IMR-90 (cell line): ENCODE measurements at regions not wholly inside any gene's neighbourhood (a gene's known extent, or its start where the extent isn't known, plus 50 kb on each side); places are given as distances from the start of the nearest gene placed in this dataset.

ENCODE experiments used
- ATAC-seq: fragments of 200-7000 bp; cut with Tn5 transposase; 2 replicates; pipeline ENCODE4 v1.9.1; 2020; ENCODE audit warnings: low read depth, mild to moderate bottlenecking, moderate library complexity
- BruUV-seq: library from RNA; stranded (reverse); fragments of 400-500 nt; replicated peaks from 2 replicates; lab custom pipeline; 2021; lab: Mats Ljungman, UMichigan
- CTCF ChIA-PET: fragments of 300-600 bp; formaldehyde crosslinking; extraction: SDS; loops from one replicate; lab custom pipeline; 2021; ENCODE audit warnings: antibody characterized with exemption; lab: Yijun Ruan, JAX
- POLR2A ChIA-PET: fragments of 300-600 bp; sonication (Branson Sonifier 250); formaldehyde crosslinking; loops from one replicate; lab custom pipeline; 2022; ENCODE audit warnings: antibody characterized with exemption; ENCODE audit not compliant: unreplicated experiment; lab: Charles Lee
- DNase-seq: peaks from one replicate; pipeline ENCODE4 v3.0.0; 2013
- H2AFZ ChIP-seq: replicated peaks from 2 replicates; pipeline ENCODE3; 2013; ENCODE audit warnings: low read length, mild to moderate bottlenecking; ENCODE audit not compliant: poor library complexity
- H2AK5ac ChIP-seq: 2 replicates; pipeline ENCODE4 v1.6.1; 2013; ENCODE audit warnings: low read depth, low read length, inconsistent platforms
- H2AK9ac ChIP-seq: replicated peaks from 2 replicates; pipeline ENCODE3; 2013; ENCODE audit warnings: mild to moderate bottlenecking, low read depth, low read length, moderate library complexity; ENCODE audit not compliant: poor library complexity
- H2BK120ac ChIP-seq: 2 replicates; pipeline ENCODE4 v1.6.1; 2013; ENCODE audit warnings: low read depth, low read length, inconsistent platforms
- H2BK15ac ChIP-seq: 3 replicates; pipeline ENCODE4 v1.6.1; 2013; ENCODE audit warnings: low read depth, low read length, inconsistent platforms
- H2BK20ac ChIP-seq: 2 replicates; pipeline ENCODE4 v1.6.1; 2013; ENCODE audit warnings: low read depth, mild to moderate bottlenecking, inconsistent platforms, low read length, moderate library complexity
- H2BK5ac ChIP-seq: 2 replicates; pipeline ENCODE4 v1.6.1; 2013; ENCODE audit warnings: mild to moderate bottlenecking, low read depth, low read length, inconsistent platforms; ENCODE audit not compliant: poor library complexity, severe bottlenecking
- H3K14ac ChIP-seq: replicated peaks from 2 replicates; pipeline ENCODE4 v1.6.1; 2013; ENCODE audit warnings: low read depth, low read length, inconsistent platforms
- H3K18ac ChIP-seq: 2 replicates; pipeline ENCODE4 v1.6.1; 2013; ENCODE audit warnings: low read depth, low read length, control low read depth
- H3K23ac ChIP-seq: 2 replicates; pipeline ENCODE4 v1.6.1; 2013; ENCODE audit warnings: low read depth, low read length, inconsistent platforms
- H3K27ac ChIP-seq: 2 replicates; pipeline ENCODE4 v1.5.1; 2013; ENCODE audit warnings: mild to moderate bottlenecking, control low read depth, low read length; ENCODE audit not compliant: insufficient read depth
- H3K27me3 ChIP-seq: 2 replicates; pipeline ENCODE4 v1.6.1; 2013; ENCODE audit warnings: low read length; ENCODE audit not compliant: control insufficient read depth, insufficient read depth
- H3K36me3 ChIP-seq: 2 replicates; pipeline ENCODE4 v1.6.1; 2013; ENCODE audit warnings: low read length, mixed read lengths; ENCODE audit not compliant: control insufficient read depth, insufficient read depth
- H3K4ac ChIP-seq: 2 replicates; pipeline ENCODE4 v1.6.1; 2013; ENCODE audit warnings: low read depth, low read length, inconsistent platforms
- H3K4me1 ChIP-seq: 2 replicates; pipeline ENCODE4 v1.6.1; 2013; ENCODE audit warnings: low read length, mixed read lengths; ENCODE audit not compliant: control insufficient read depth, insufficient read depth
- H3K4me2 ChIP-seq: 2 replicates; pipeline ENCODE4 v1.6.1; 2013; ENCODE audit warnings: low read depth, mild to moderate bottlenecking, control low read depth, low read length, moderate library complexity
- H3K4me3 ChIP-seq: 2 replicates; pipeline ENCODE4 v1.5.1; 2013; ENCODE audit warnings: low read depth, mild to moderate bottlenecking, control low read depth, low read length, moderate library complexity; ENCODE audit not compliant: insufficient read depth
- H3K56ac ChIP-seq: 2 replicates; pipeline ENCODE4 v1.6.1; 2013; ENCODE audit warnings: low read length, inconsistent platforms; ENCODE audit not compliant: insufficient read depth; ENCODE audit errors: extremely low read depth
- H3K79me1 ChIP-seq, 2 experiments: 2 replicates each; pipeline ENCODE4 v1.6.1; 2013; ENCODE audit warnings: low read length in 2 of 2, inconsistent platforms in 1 of 2, low read depth in 1 of 2
- H3K9ac ChIP-seq: 2 replicates; pipeline ENCODE4 v1.6.1; 2013; ENCODE audit warnings: low read depth, low read length, control low read depth
- H3K9me1 ChIP-seq: 2 replicates; pipeline ENCODE4 v1.6.1; 2013; ENCODE audit warnings: low read length, inconsistent platforms; ENCODE audit not compliant: insufficient read depth
- H3K9me3 ChIP-seq: 2 replicates; pipeline ENCODE4 v1.6.1; 2013; ENCODE audit warnings: low read length; ENCODE audit not compliant: control insufficient read depth, insufficient read depth
- H4K20me1 ChIP-seq: 2 replicates; pipeline ENCODE4 v1.6.1; 2013; ENCODE audit warnings: low read length, inconsistent platforms; ENCODE audit not compliant: insufficient read depth
- H4K5ac ChIP-seq: 2 replicates; pipeline ENCODE4 v1.6.1; 2013; ENCODE audit warnings: mild to moderate bottlenecking, low read depth, low read length, control low read depth
- H4K8ac ChIP-seq, 2 experiments: 2 replicates each; pipeline ENCODE4 v1.6.1; 2013; ENCODE audit warnings: low read depth in 2 of 2, low read length in 2 of 2, control low read depth in 1 of 2, inconsistent platforms in 1 of 2
- H4K91ac ChIP-seq: 2 replicates; pipeline ENCODE4 v1.6.1; 2013; ENCODE audit warnings: low read depth, low read length, inconsistent platforms; ENCODE audit not compliant: insufficient read depth
- BHLHE40 ChIP-seq: fragments of 150-350 bp; IDR thresholded peaks from 2 replicates; pipeline ENCODE4 v1.6.1; 2016; ENCODE audit warnings: mild to moderate bottlenecking, low read depth, low read length
- CEBPB ChIP-seq: IDR thresholded peaks from 2 replicates; pipeline ENCODE4 v1.6.1; 2012; ENCODE audit warnings: low read depth, low read length, improper control_type of control experiment
- CHD1 ChIP-seq: IDR thresholded peaks from 2 replicates; pipeline ENCODE4 v1.6.1; 2012; ENCODE audit warnings: low read depth, low read length, improper control_type of control experiment
- MAFK ChIP-seq: IDR thresholded peaks from 2 replicates; pipeline ENCODE4 v1.6.1; 2012; ENCODE audit warnings: low read depth, low read length, improper control_type of control experiment
- MAZ ChIP-seq: IDR thresholded peaks from 2 replicates; pipeline ENCODE4 v1.6.1; 2012; ENCODE audit warnings: low read depth, mild to moderate bottlenecking, low read length, improper control_type of control experiment, moderate library complexity, borderline replicate concordance
- MXI1 ChIP-seq: IDR thresholded peaks from 2 replicates; pipeline ENCODE4 v1.6.1; 2012; ENCODE audit warnings: low read depth, mild to moderate bottlenecking, low read length, moderate library complexity, borderline replicate concordance
- NFE2L2 ChIP-seq: fragments of 150-350 bp; IDR thresholded peaks from 2 replicates; pipeline ENCODE4 v1.6.1; 2016; ENCODE audit warnings: low read depth, mild to moderate bottlenecking, low read length
- POLR2A ChIP-seq: IDR thresholded peaks from 2 replicates; pipeline ENCODE4 v1.6.1; 2012; ENCODE audit warnings: mild to moderate bottlenecking, low read depth, low read length
- RAD21 ChIP-seq: IDR thresholded peaks from 2 replicates; pipeline ENCODE4 v1.6.1; 2012; ENCODE audit warnings: low read length, improper control_type of control experiment
- RCOR1 ChIP-seq: IDR thresholded peaks from 2 replicates; pipeline ENCODE4 v1.6.1; 2012; ENCODE audit warnings: mild to moderate bottlenecking, low read length, improper control_type of control experiment; ENCODE audit not compliant: insufficient replicate concordance
- RFX5 ChIP-seq: IDR thresholded peaks from 2 replicates; pipeline ENCODE4 v1.8.0; 2012; ENCODE audit warnings: low read depth, mild to moderate bottlenecking, low read length, moderate library complexity
- WGBS, 2 experiments: methylation state at CpG; one replicate each; pipeline versions ENCODE4 v1.1.5 to v1.1.7; 2013; ENCODE audit warnings: missing lambda C conversion rate in 2 of 2; ENCODE audit not compliant: insufficient read length in 1 of 2; ENCODE audit errors: extremely low coverage in 2 of 2; 5-methylcytosine and 5-hydroxymethylcytosine counted together
- dilution Hi-C: fragments of 300-500 bp; cut with HindIII; formaldehyde crosslinking; loops from one replicate; pipeline ENCODE4 v1.14.3; 2018; ENCODE audit warnings: low sequenced_read_pairs; ENCODE audit not compliant: unreplicated experiment
- in situ Hi-C: fragments of 300-500 bp; cut with MboI; formaldehyde crosslinking; loops from 3 replicates; pipeline ENCODE4 v1.14.3; 2019; ENCODE audit warnings: low sequenced_read_pairs, inconsistent platforms, mixed read lengths
- intact Hi-C: fragments of 100-400 bp; cut with micrococcal nuclease; formaldehyde crosslinking; loops from 2 replicates; pipeline ENCODE4 v1.10.0; 2022
- TF ChIP-seq, protein P1 (sequence below): fragments of 150-350 bp; IDR thresholded peaks from 2 replicates; pipeline ENCODE4 v1.6.1; 2016; ENCODE audit warnings: low read depth, mild to moderate bottlenecking, low read length, moderate library complexity, borderline replicate concordance
- TF ChIP-seq, protein P2 (sequence below): conservative IDR thresholded peaks from 2 replicates; pipeline ENCODE4 v1.5.1; 2012; ENCODE audit warnings: mild to moderate bottlenecking, low read depth, low read length, improper control_type of control experiment

DNA sequence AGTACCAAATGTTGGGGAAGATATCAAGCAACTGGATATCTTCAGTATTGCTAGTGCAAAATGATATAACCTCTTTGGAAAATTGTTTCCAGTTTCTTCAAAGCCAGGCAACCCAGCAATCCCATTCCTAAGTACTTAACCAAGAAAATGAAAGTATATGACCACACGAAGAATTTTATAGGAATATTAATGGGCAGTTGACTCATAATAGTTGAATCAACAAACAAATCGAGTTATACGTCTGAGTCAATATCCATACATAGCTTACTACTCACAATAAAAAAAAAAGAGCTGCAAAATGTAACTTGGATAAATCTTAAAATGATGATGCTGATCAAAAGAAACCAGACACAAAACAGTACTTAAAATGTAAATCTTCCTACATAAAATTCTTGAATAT, 810.4 kb downstream of the METTL4 start:
- no peak overlapping the region for H3K4ac ChIP-seq
- H2AK5ac ChIP-seq: no peak overlapping the region
- H2BK120ac ChIP-seq: no peak overlapping the region
- H2BK5ac ChIP-seq: no peak overlapping the region
- no CpG with 5 or more reads among the region's 3 CpGs for WGBS, 2 experiments
- H2AK9ac ChIP-seq: no peak overlapping the region
- H4K91ac ChIP-seq: no peak overlapping the region
- no peak overlapping the region for H4K5ac ChIP-seq
- H4K8ac ChIP-seq: no peak overlapping the region
- no TSS peak for BruUV-seq
- no peak overlapping the region for H2BK15ac ChIP-seq
- intact Hi-C loops (no loop called here), in situ Hi-C loops (no loop called here), dilution Hi-C loops (no loop called here)
- no peaks in the 10 kb centered on the region for H3K9me1 ChIP-seq
- H3K36me3 ChIP-seq: no peaks in the 10 kb centered on the region
- no peak overlapping the region for H2BK20ac ChIP-seq
- H3K4me3 ChIP-seq: no peak overlapping the region
- H3K79me1 ChIP-seq: no peaks in the 10 kb centered on the region
- TF ChIP-seq CHD1 (no peak), MXI1 (no peak), MAFK (no peak), RAD21 (no peak), CEBPB (no peak), RFX5 (no peak), MAZ (no peak), BHLHE40 (no peak), RCOR1 (no peak), POLR2A (no peak), NFE2L2 (no peak)
- TF ChIP-seq, protein P1, sequence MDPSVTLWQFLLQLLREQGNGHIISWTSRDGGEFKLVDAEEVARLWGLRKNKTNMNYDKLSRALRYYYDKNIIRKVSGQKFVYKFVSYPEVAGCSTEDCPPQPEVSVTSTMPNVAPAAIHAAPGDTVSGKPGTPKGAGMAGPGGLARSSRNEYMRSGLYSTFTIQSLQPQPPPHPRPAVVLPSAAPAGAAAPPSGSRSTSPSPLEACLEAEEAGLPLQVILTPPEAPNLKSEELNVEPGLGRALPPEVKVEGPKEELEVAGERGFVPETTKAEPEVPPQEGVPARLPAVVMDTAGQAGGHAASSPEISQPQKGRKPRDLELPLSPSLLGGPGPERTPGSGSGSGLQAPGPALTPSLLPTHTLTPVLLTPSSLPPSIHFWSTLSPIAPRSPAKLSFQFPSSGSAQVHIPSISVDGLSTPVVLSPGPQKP: no peak
- TF ChIP-seq, protein P2, sequence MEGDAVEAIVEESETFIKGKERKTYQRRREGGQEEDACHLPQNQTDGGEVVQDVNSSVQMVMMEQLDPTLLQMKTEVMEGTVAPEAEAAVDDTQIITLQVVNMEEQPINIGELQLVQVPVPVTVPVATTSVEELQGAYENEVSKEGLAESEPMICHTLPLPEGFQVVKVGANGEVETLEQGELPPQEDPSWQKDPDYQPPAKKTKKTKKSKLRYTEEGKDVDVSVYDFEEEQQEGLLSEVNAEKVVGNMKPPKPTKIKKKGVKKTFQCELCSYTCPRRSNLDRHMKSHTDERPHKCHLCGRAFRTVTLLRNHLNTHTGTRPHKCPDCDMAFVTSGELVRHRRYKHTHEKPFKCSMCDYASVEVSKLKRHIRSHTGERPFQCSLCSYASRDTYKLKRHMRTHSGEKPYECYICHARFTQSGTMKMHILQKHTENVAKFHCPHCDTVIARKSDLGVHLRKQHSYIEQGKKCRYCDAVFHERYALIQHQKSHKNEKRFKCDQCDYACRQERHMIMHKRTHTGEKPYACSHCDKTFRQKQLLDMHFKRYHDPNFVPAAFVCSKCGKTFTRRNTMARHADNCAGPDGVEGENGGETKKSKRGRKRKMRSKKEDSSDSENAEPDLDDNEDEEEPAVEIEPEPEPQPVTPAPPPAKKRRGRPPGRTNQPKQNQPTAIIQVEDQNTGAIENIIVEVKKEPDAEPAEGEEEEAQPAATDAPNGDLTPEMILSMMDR: no peak
- no peak overlapping the region for H3K23ac ChIP-seq
- no peak overlapping the region for H3K9ac ChIP-seq
- no peak overlapping the region for H3K56ac ChIP-seq
- H3K14ac ChIP-seq: no peak overlapping the region
- POLR2A ChIA-PET: no interaction called here
- ATAC-seq (no peak), DNase-seq (no peak)
- no peaks in the 10 kb centered on the region for H3K27me3 ChIP-seq
- H3K27ac ChIP-seq: no peak overlapping the region
- H3K4me2 ChIP-seq: no peak overlapping the region
- no peaks in the 10 kb centered on the region for H3K4me1 ChIP-seq
- no peaks in the 10 kb centered on the region for H3K9me3 ChIP-seq
- no peak overlapping the region for H2AFZ ChIP-seq
- CTCF ChIA-PET: no interaction called here
- no peaks in the 10 kb centered on the region for H4K20me1 ChIP-seq
- H3K18ac ChIP-seq: no peak overlapping the region
